ENCODE measurements at regions not wholly inside any gene's neighbourhood (a gene's known extent, or its start where the extent isn't known, plus 50 kb on each side); places are given as distances from the start of the nearest gene placed in this dataset.

GRCh38 chr2:195404651-195405050, 252.4 kb upstream of the SLC39A10 start:
- Histone ChIP-seq H3K4me1 (ENCODE audit: control insufficient read depth, insufficient read depth, low read length) (no peaks in the 10 kb centered on the region), H3K4me3 (ENCODE audit: insufficient read depth, low read depth, low read length) (no peak overlapping the region), H3K27ac (ENCODE audit: insufficient read depth, low read depth, low read length, poor library complexity, severe bottlenecking) (no peak overlapping the region), H3K9me3 (ENCODE audit: control insufficient read depth, low read length) (no peaks in the 10 kb centered on the region), H3K27me3 (ENCODE audit: control insufficient read depth, insufficient read depth, low read length, poor library complexity, severe bottlenecking) (no peaks in the 10 kb centered on the region), H3K36me3 (ENCODE audit: control insufficient read depth, insufficient read depth, low read length) (no peaks in the 10 kb centered on the region)
- 89% methylated on average over 1 of the region's 2 CpGs; no CpG with 5 or more reads in 1 of the 2 experiments for WGBS, 2 experiments

- Histone ChIP-seq H3K9me3 (ENCODE audit: control insufficient read depth, low read length) (no peaks in the 10 kb centered on the region), H3K27me3 (ENCODE audit: control insufficient read depth, insufficient read depth, low read length, poor library complexity, severe bottlenecking) (no peaks in the 10 kb centered on the region), H3K4me1 (ENCODE audit: control insufficient read depth, insufficient read depth, low read length) (no peaks in the 10 kb centered on the region), H3K4me3 (ENCODE audit: insufficient read depth, low read depth, low read length) (no peak overlapping the region), H3K36me3 (ENCODE audit: control insufficient read depth, insufficient read depth, low read length) (no peaks in the 10 kb centered on the region), H3K27ac (ENCODE audit: insufficient read depth, low read depth, low read length, poor library complexity, severe bottlenecking) (no peak overlapping the region)
- 100% methylated on average over 1 of the region's 2 CpGs for whole genome bisulfite sequencing, 2 experiments
Observed at GRCh38 chr2:195396479-195396878, 260.5 kb upstream of the SLC39A10 start.

GRCh38 chr2:195395362-195395761, 261.7 kb upstream of the SLC39A10 start:
- no peak overlapping the region for H3K4me3 ChIP-seq (ENCODE audit: insufficient read depth, low read depth, low read length)
- H3K36me3 ChIP-seq (ENCODE audit: control insufficient read depth, insufficient read depth, low read length): no peaks in the 10 kb centered on the region
- no peak overlapping the region for H3K27ac ChIP-seq (ENCODE audit: insufficient read depth, low read depth, low read length, poor library complexity, severe bottlenecking)
- no peaks in the 10 kb centered on the region for H3K9me3 ChIP-seq (ENCODE audit: control insufficient read depth, low read length)
- no peaks in the 10 kb centered on the region for H3K4me1 ChIP-seq (ENCODE audit: control insufficient read depth, insufficient read depth, low read length)
- no peaks in the 10 kb centered on the region for H3K27me3 ChIP-seq (ENCODE audit: control insufficient read depth, insufficient read depth, low read length, poor library complexity, severe bottlenecking)

- H3K4me3 ChIP-seq (ENCODE audit: insufficient read depth, low read depth, low read length): no peak overlapping the region
- 90 to 98% methylated on average over 2 of the region's 2 CpGs for WGBS, 2 experiments
- H3K27me3 ChIP-seq (ENCODE audit: control insufficient read depth, insufficient read depth, low read length, poor library complexity, severe bottlenecking): no peaks in the 10 kb centered on the region
- no peaks in the 10 kb centered on the region for H3K36me3 ChIP-seq (ENCODE audit: control insufficient read depth, insufficient read depth, low read length)
- H3K4me1 ChIP-seq (ENCODE audit: control insufficient read depth, insufficient read depth, low read length): no peaks in the 10 kb centered on the region
- H3K9me3 ChIP-seq (ENCODE audit: control insufficient read depth, low read length): no peaks in the 10 kb centered on the region
- H3K27ac ChIP-seq (ENCODE audit: insufficient read depth, low read depth, low read length, poor library complexity, severe bottlenecking): no peak overlapping the region
Observed at GRCh38 chr2:195392446-195393336, 264.3 kb upstream of the SLC39A10 start.

GRCh38 chr2:195390686-195391321, 266.2 kb upstream of the SLC39A10 start:
- Histone ChIP-seq H3K36me3 (ENCODE audit: control insufficient read depth, insufficient read depth, low read length) (no peaks in the 10 kb centered on the region), H3K4me3 (ENCODE audit: insufficient read depth, low read depth, low read length) (no peak overlapping the region), H3K27me3 (ENCODE audit: control insufficient read depth, insufficient read depth, low read length, poor library complexity, severe bottlenecking) (no peaks in the 10 kb centered on the region), H3K27ac (ENCODE audit: insufficient read depth, low read depth, low read length, poor library complexity, severe bottlenecking) (no peak overlapping the region), H3K9me3 (ENCODE audit: control insufficient read depth, low read length) (no peaks in the 10 kb centered on the region), H3K4me1 (ENCODE audit: control insufficient read depth, insufficient read depth, low read length) (no peaks in the 10 kb centered on the region)
- WGBS, 2 experiments: 50 to 87% methylated on average over 1 to 2 of the region's 2 CpGs

GRCh38 chr2:195388028-195388427, 269.0 kb upstream of the SLC39A10 start:
- no peak overlapping the region for H3K4me3 ChIP-seq (ENCODE audit: insufficient read depth, low read depth, low read length)
- H3K27ac ChIP-seq (ENCODE audit: insufficient read depth, low read depth, low read length, poor library complexity, severe bottlenecking): no peak overlapping the region
- no peaks in the 10 kb centered on the region for H3K36me3 ChIP-seq (ENCODE audit: control insufficient read depth, insufficient read depth, low read length)
- no peaks in the 10 kb centered on the region for H3K27me3 ChIP-seq (ENCODE audit: control insufficient read depth, insufficient read depth, low read length, poor library complexity, severe bottlenecking)
- H3K9me3 ChIP-seq (ENCODE audit: control insufficient read depth, low read length): no peaks in the 10 kb centered on the region
- no peaks in the 10 kb centered on the region for H3K4me1 ChIP-seq (ENCODE audit: control insufficient read depth, insufficient read depth, low read length)

- H3K9me3 ChIP-seq (ENCODE audit: control insufficient read depth, low read length): no peaks in the 10 kb centered on the region
- WGBS, 2 experiments: 77 to 93% methylated on average over 2 of the region's 2 CpGs
- H3K4me1 ChIP-seq (ENCODE audit: control insufficient read depth, insufficient read depth, low read length): no peaks in the 10 kb centered on the region
- H3K36me3 ChIP-seq (ENCODE audit: control insufficient read depth, insufficient read depth, low read length): no peaks in the 10 kb centered on the region
- H3K27me3 ChIP-seq (ENCODE audit: control insufficient read depth, insufficient read depth, low read length, poor library complexity, severe bottlenecking): no peaks in the 10 kb centered on the region
- H3K27ac ChIP-seq (ENCODE audit: insufficient read depth, low read depth, low read length, poor library complexity, severe bottlenecking): no peak overlapping the region
- H3K4me3 ChIP-seq (ENCODE audit: insufficient read depth, low read depth, low read length): no peak overlapping the region
Observed at GRCh38 chr2:195382186-195382585, 274.8 kb upstream of the SLC39A10 start.

GRCh38 chr2:195370167-195370943, 286.7 kb upstream of the SLC39A10 start:
- no peaks in the 10 kb centered on the region for H3K4me1 ChIP-seq (ENCODE audit: control insufficient read depth, insufficient read depth, low read length)
- no peak overlapping the region for H3K27ac ChIP-seq (ENCODE audit: insufficient read depth, low read depth, low read length, poor library complexity, severe bottlenecking)
- no peak overlapping the region for H3K4me3 ChIP-seq (ENCODE audit: insufficient read depth, low read depth, low read length)
- WGBS, 2 experiments: 92 to 96% methylated on average over 4 of the region's 4 CpGs
- H3K36me3 ChIP-seq (ENCODE audit: control insufficient read depth, insufficient read depth, low read length): no peaks in the 10 kb centered on the region
- H3K9me3 ChIP-seq (ENCODE audit: control insufficient read depth, low read length): no peaks in the 10 kb centered on the region
- no peaks in the 10 kb centered on the region for H3K27me3 ChIP-seq (ENCODE audit: control insufficient read depth, insufficient read depth, low read length, poor library complexity, severe bottlenecking)

GRCh38 chr2:195369218-195369587, 287.8 kb upstream of the SLC39A10 start:
- no peak overlapping the region for H3K27ac ChIP-seq (ENCODE audit: insufficient read depth, low read depth, low read length, poor library complexity, severe bottlenecking)
- H3K4me1 ChIP-seq (ENCODE audit: control insufficient read depth, insufficient read depth, low read length): no peaks in the 10 kb centered on the region
- H3K27me3 ChIP-seq (ENCODE audit: control insufficient read depth, insufficient read depth, low read length, poor library complexity, severe bottlenecking): no peaks in the 10 kb centered on the region
- WGBS, 2 experiments: 0% methylated on average over 1 of the region's 1 CpG
- no peaks in the 10 kb centered on the region for H3K9me3 ChIP-seq (ENCODE audit: control insufficient read depth, low read length)
- H3K4me3 ChIP-seq (ENCODE audit: insufficient read depth, low read depth, low read length): no peak overlapping the region
- H3K36me3 ChIP-seq (ENCODE audit: control insufficient read depth, insufficient read depth, low read length): no peaks in the 10 kb centered on the region
